HepG2 (cell line): ENCODE measurements at regions not wholly inside any gene's neighbourhood (a gene's known extent, or its start where the extent isn't known, plus 50 kb on each side); places are given as distances from the start of the nearest gene placed in this dataset.
A peak's percentile ranks its signal among the peaks of the same experiment; 100 is the strongest.

Experiments used
- ATAC-seq: fragments of 200-7000 bp; cut with Tn5 transposase; 3 replicates; pipeline ENCODE4 v1.9.1; 2020; ENCODE audit warnings: mild to moderate bottlenecking, moderate library complexity
- BruUV-seq: library from RNA; stranded (reverse); fragments of 400-500 nt; replicated peaks from 2 replicates; lab custom pipeline; 2021; lab: Mats Ljungman, UMichigan
- CTCF ChIA-PET: fragments of 300-600 bp; formaldehyde crosslinking; extraction: SDS; loops from one replicate; lab custom pipeline; 2021; ENCODE audit warnings: low total read pairs, inconsistent platforms, low intra/inter-chr PET ratio; lab: Yijun Ruan, JAX
- POLR2A ChIA-PET: fragments of 350-600 bp; sonication (Branson Sonifier 250); formaldehyde crosslinking; loops from one replicate; lab custom pipeline; 2020; ENCODE audit warnings: antibody characterized with exemption, inconsistent platforms; lab: Yijun Ruan, JAX
- DNase-seq: peaks from one replicate; pipeline ENCODE4 v3.0.0-alpha.2; 2015; ENCODE audit warnings: low spot score
- FAIRE-seq: peaks from 3 replicates; lab custom pipeline; 2011; peaks lifted over from hg19 to GRCh38; lab: Jason Lieb, UNC
- H2AFZ ChIP-seq: one replicate; pipeline ENCODE4 v1.6.1; 2011; ENCODE audit warnings: low read length, inconsistent platforms
- H3K27ac ChIP-seq: fragments of 300-600 bp; 3 replicates; pipeline ENCODE4 v1.8.0; 2011; ENCODE audit warnings: mixed run types, mild to moderate bottlenecking, mixed read lengths, low read length, inconsistent platforms; ENCODE audit not compliant: insufficient read depth; ENCODE audit errors: extremely low read length
- H3K27me3 ChIP-seq, 2 experiments: fragments of 200-600 bp in 1 of 2; 2 replicates in 1 of 2; 3 replicates in 1 of 2; pipeline versions ENCODE4 v1.6.0 to v1.8.0; 2011; ENCODE audit warnings: low read length in 2 of 2, mild to moderate bottlenecking in 2 of 2, moderate library complexity in 2 of 2, inconsistent platforms in 1 of 2; ENCODE audit not compliant: insufficient read depth in 2 of 2, control insufficient read depth in 1 of 2
- H3K36me3 ChIP-seq, 2 experiments: fragments of 200-600 bp in 1 of 2; replicated peaks in 1 of 2; 2 replicates in 1 of 2; 3 replicates in 1 of 2; pipeline versions ENCODE4 v1.5.1 to v1.8.0; 2011; ENCODE audit warnings: low read length in 2 of 2, inconsistent platforms in 1 of 2; ENCODE audit not compliant: insufficient read depth in 2 of 2, control insufficient read depth in 1 of 2
- H3K4me1 ChIP-seq: 2 replicates; pipeline ENCODE4 v1.5.1; 2012; ENCODE audit warnings: low read length, inconsistent platforms; ENCODE audit not compliant: insufficient read depth
- H3K4me2 ChIP-seq: 2 replicates; pipeline ENCODE4 v1.6.0; 2011; ENCODE audit warnings: low read depth, low read length, inconsistent platforms
- H3K4me3 ChIP-seq, 3 experiments: fragments of 200-600 bp in 1 of 3; sonication (generic), shearing (Covaris generic) in 1 of 3; replicated peaks in 1 of 3; 2 replicates each; pipeline ENCODE4 v1.5.1; 2011 to 2016; ENCODE audit warnings: low read length in 3 of 3, inconsistent platforms in 2 of 3, low read depth in 2 of 3, mild to moderate bottlenecking in 2 of 3, control low read depth in 1 of 3, mixed read lengths in 1 of 3; ENCODE audit not compliant: insufficient read depth in 1 of 3
- H3K79me2 ChIP-seq: one replicate; pipeline ENCODE4 v1.6.1; 2011; ENCODE audit warnings: low read length, inconsistent platforms; ENCODE audit not compliant: insufficient read depth
- H3K9ac ChIP-seq: 2 replicates; pipeline ENCODE4 v1.6.0; 2011; ENCODE audit warnings: mild to moderate bottlenecking, low read depth, low read length, inconsistent platforms; ENCODE audit not compliant: insufficient read depth
- H3K9me3 ChIP-seq: 2 replicates; pipeline ENCODE4 v1.5.1; 2012; ENCODE audit warnings: mild to moderate bottlenecking, low read length
- H4K20me1 ChIP-seq: 2 replicates; pipeline ENCODE4 v1.6.0; 2011; ENCODE audit warnings: inconsistent platforms, mild to moderate bottlenecking, low read length, moderate library complexity; ENCODE audit not compliant: insufficient read depth
- BCL6 ChIP-seq: IDR thresholded peaks from 2 replicates; pipeline ENCODE4 v1.6.1; 2016; ENCODE audit warnings: missing genetic modification reagents, missing compliant biosample characterization
- ELF3 ChIP-seq: IDR thresholded peaks from 2 replicates; pipeline ENCODE4 v1.6.1; 2016; ENCODE audit warnings: missing genetic modification reagents, missing compliant biosample characterization
- ESRRA ChIP-seq: sonication (generic); formaldehyde crosslinking; IDR thresholded peaks from 2 replicates; pipeline ENCODE4 v1.5.1; 2020; ENCODE audit warnings: mild to moderate bottlenecking, low read depth, missing genetic modification reagents
- GFI1 ChIP-seq: sonication (generic); formaldehyde crosslinking; IDR thresholded peaks from 2 replicates; pipeline ENCODE4 v1.5.0; 2020; ENCODE audit warnings: missing genetic modification reagents, mild to moderate bottlenecking, borderline replicate concordance
- GZF1 ChIP-seq: sonication (generic); formaldehyde crosslinking; IDR thresholded peaks from 2 replicates; pipeline ENCODE4 v1.5.1; 2020; ENCODE audit warnings: mild to moderate bottlenecking, missing genetic modification reagents
- NR2F1 ChIP-seq, 2 experiments: fragments of 450-650 bp in 1 of 2; formaldehyde crosslinking in 1 of 2; IDR thresholded peaks; 2 replicates each; pipeline versions ENCODE4 v1.5.0 to v1.6.1; 2016 to 2020; ENCODE audit warnings: mild to moderate bottlenecking in 1 of 2, missing compliant biosample characterization in 1 of 2, missing genetic modification reagents in 1 of 2, moderate library complexity in 1 of 2
- PAXIP1 ChIP-seq: sonication (generic); formaldehyde crosslinking; conservative IDR thresholded peaks from 2 replicates; pipeline ENCODE4 v1.4.0; 2020; ENCODE audit warnings: mild to moderate bottlenecking, missing genetic modification reagents, moderate library complexity
- SALL1 ChIP-seq: sonication (generic); formaldehyde crosslinking; IDR thresholded peaks from 2 replicates; pipeline ENCODE4 v1.8.0; 2022; ENCODE audit warnings: mild to moderate bottlenecking, missing genetic modification reagents
- SALL2 ChIP-seq: sonication (generic); formaldehyde crosslinking; IDR thresholded peaks from 2 replicates; pipeline ENCODE4 v1.8.1; 2023; ENCODE audit warnings: mild to moderate bottlenecking, missing genetic modification reagents, inconsistent platforms
- SETDB1 ChIP-seq: sonication (generic); formaldehyde crosslinking; IDR thresholded peaks from 2 replicates; pipeline ENCODE4 v1.5.1; 2020; ENCODE audit warnings: missing genetic modification reagents, mild to moderate bottlenecking, borderline replicate concordance
- SRF ChIP-seq: IDR thresholded peaks from 2 replicates; pipeline ENCODE4 v1.6.1; 2011; ENCODE audit warnings: mild to moderate bottlenecking, low read depth, low read length, moderate library complexity
- TFAP4 ChIP-seq: sonication (generic); IDR thresholded peaks from 2 replicates; pipeline ENCODE4 v1.6.1; 2016; ENCODE audit warnings: low read depth, borderline replicate concordance
- XBP1 ChIP-seq: sonication (generic); formaldehyde crosslinking; IDR thresholded peaks from 2 replicates; pipeline ENCODE4 v1.5.0; 2020; ENCODE audit warnings: missing genetic modification reagents
- ZFP36L2 ChIP-seq: sonication (generic); formaldehyde crosslinking; IDR thresholded peaks from 2 replicates; pipeline ENCODE4 v1.4.0; 2020; ENCODE audit warnings: missing genetic modification reagents
- ZMYM4 ChIP-seq: sonication (generic); formaldehyde crosslinking; IDR thresholded peaks from 2 replicates; pipeline ENCODE4 v1.8.1; 2023; ENCODE audit warnings: mild to moderate bottlenecking, missing genetic modification reagents
- ZNF780A ChIP-seq: sonication (generic); formaldehyde crosslinking; IDR thresholded peaks from 2 replicates; pipeline ENCODE4 v1.8.0; 2022; ENCODE audit warnings: mild to moderate bottlenecking, missing genetic modification reagents, moderate library complexity
- WGBS: methylation state at CpG from one replicate; pipeline ENCODE4 v1.1.6; 2017; ENCODE audit warnings: low lambda C conversion rate; 5-methylcytosine and 5-hydroxymethylcytosine counted together
- in situ Hi-C: cut with HindIII; loops from 2 replicates; pipeline ENCODE4 v1.10.0; 2017; ENCODE audit warnings: low pct_unique_long_range_greater_than_20kb; ENCODE audit not compliant: extremely low pct_ligation_motif_present
- intact Hi-C: fragments of 100-400 bp; cut with micrococcal nuclease; formaldehyde crosslinking; loops from one replicate; pipeline ENCODE4 v1.10.0; 2022; ENCODE audit not compliant: unreplicated experiment
- TF ChIP-seq, protein P1 (sequence below): sonication (generic); formaldehyde crosslinking; IDR thresholded peaks from 2 replicates; pipeline ENCODE4 v1.8.0; 2022; ENCODE audit warnings: missing genetic modification reagents, mild to moderate bottlenecking, borderline replicate concordance

- TF ChIP-seq BCL6 (CRISPR knock-in tag): peak; percentile 44
- no peak for TF ChIP-seq ZFP36L2 (CRISPR knock-in tag)
- peak; percentile 71; the same call in 1 of the 2 replicates for TF ChIP-seq PAXIP1 (CRISPR knock-in tag)
- peak; percentile 16; the same call in 1 of the 2 replicates for TF ChIP-seq ELF3 (CRISPR knock-in tag)
- TF ChIP-seq NR2F1 (CRISPR knock-in tag; IDR thresholded peaks at IDR 0.05): peak; percentile 90 to 91
- TF ChIP-seq, protein P1, sequence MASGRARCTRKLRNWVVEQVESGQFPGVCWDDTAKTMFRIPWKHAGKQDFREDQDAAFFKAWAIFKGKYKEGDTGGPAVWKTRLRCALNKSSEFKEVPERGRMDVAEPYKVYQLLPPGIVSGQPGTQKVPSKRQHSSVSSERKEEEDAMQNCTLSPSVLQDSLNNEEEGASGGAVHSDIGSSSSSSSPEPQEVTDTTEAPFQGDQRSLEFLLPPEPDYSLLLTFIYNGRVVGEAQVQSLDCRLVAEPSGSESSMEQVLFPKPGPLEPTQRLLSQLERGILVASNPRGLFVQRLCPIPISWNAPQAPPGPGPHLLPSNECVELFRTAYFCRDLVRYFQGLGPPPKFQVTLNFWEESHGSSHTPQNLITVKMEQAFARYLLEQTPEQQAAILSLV (CRISPR knock-in tag): no peak
- peak; percentile 96 for TF ChIP-seq ESRRA (CRISPR knock-in tag)
- peak; percentile 91 for TF ChIP-seq SALL1
- TF ChIP-seq GFI1 (CRISPR knock-in tag): peak; percentile 49; the same call in 1 of the 2 replicates
- TF ChIP-seq, all 625 proteins: peak for 57
Measured at GRCh38 chr18:42242758-42243157, 287.7 kb downstream of the PIK3C3 start (continued).

DNA sequence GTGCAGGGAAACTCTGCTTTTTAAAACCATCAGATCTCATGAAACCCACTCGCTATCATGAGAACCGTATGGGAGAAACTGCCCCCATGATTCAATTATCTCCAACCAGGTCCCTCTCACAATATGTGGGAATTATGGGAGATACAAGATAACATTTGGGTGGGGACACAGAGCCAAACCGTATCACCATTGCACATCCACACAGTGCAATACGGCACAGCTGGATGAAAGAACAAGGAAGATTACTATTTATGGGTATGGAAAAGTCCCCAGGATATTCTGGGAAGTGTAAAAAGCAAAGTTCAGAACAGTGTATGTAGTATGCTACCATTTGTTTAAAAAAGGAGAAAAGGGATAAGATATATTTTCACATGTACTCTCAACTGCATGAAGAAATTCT lies 290.1 kb downstream of the PIK3C3 start:
- ATAC-seq (no peak), FAIRE-seq (no peak), DNase-seq (peak; percentile 12)
- Histone ChIP-seq H3K27me3 (no peaks in the 10 kb centered on the region), H3K4me2 (no peak overlapping the region), H3K4me3 (no peak overlapping the region), H3K79me2 (no peaks in the 10 kb centered on the region), H3K27ac (no peak overlapping the region), H4K20me1 (no peaks in the 10 kb centered on the region), H3K36me3 (no peaks in the 10 kb centered on the region), H3K9ac (no peak overlapping the region), H2AFZ (no peak overlapping the region), H3K4me1 (peaks cover 53% of the 10 kb centered on the region), H3K9me3 (no peaks in the 10 kb centered on the region)
- 75% methylated on average over 4 of the region's 4 CpGs for WGBS
- no TSS peak for BruUV-seq
- TF ChIP-seq ZMYM4 (CRISPR knock-in tag) (peak; percentile 37; the same call in 1 of the 2 replicates), XBP1 (CRISPR knock-in tag) (no peak), SRF (peak; percentile 74), GZF1 (peak; percentile 98), ZNF780A (CRISPR knock-in tag) (no peak), SALL2 (no peak), TFAP4 (no peak), SETDB1 (no peak)
- intact Hi-C loops (no loop called here), in situ Hi-C loops (no loop called here)
- ChIA-PET CTCF (no interaction called here), POLR2A (no interaction called here)
